Epithelial cell of proximal tubule (primary cell): ENCODE measurements at regions not wholly inside any gene's neighbourhood (a gene's known extent, or its start where the extent isn't known, plus 50 kb on each side); places are given as distances from the start of the nearest gene placed in this dataset.
"Not testable (repeated sequence)": the region's sequence is repeated elsewhere in the genome, so short reads cannot be mapped to it uniquely, and the experiment has no call there.

Experiments
- DNase-seq: peaks from one replicate; pipeline ENCODE4 v3.0.0-alpha.2; 2011; ENCODE audit warnings: low read depth
- H3K4me3 ChIP-seq: 2 replicates; pipeline ENCODE4 v1.5.1; 2011; ENCODE audit warnings: low read depth, mild to moderate bottlenecking, low read length
- CTCF ChIP-seq: conservative IDR thresholded peaks from 2 replicates; pipeline ENCODE4 v1.5.1; 2012; ENCODE audit warnings: low read depth, mild to moderate bottlenecking, low read length

GRCh38 chr11:93032580-93032979, 63.1 kb downstream of the MTNR1B start:
- no peak overlapping the region for H3K4me3 ChIP-seq
- no peak for DNase-seq
- no peak for TF ChIP-seq CTCF

GRCh38 chr11:93033093-93033492, 63.6 kb downstream of the MTNR1B start:
- no peak overlapping the region for H3K4me3 ChIP-seq
- TF ChIP-seq CTCF = no peak
- DNase-seq = no peak

DNA sequence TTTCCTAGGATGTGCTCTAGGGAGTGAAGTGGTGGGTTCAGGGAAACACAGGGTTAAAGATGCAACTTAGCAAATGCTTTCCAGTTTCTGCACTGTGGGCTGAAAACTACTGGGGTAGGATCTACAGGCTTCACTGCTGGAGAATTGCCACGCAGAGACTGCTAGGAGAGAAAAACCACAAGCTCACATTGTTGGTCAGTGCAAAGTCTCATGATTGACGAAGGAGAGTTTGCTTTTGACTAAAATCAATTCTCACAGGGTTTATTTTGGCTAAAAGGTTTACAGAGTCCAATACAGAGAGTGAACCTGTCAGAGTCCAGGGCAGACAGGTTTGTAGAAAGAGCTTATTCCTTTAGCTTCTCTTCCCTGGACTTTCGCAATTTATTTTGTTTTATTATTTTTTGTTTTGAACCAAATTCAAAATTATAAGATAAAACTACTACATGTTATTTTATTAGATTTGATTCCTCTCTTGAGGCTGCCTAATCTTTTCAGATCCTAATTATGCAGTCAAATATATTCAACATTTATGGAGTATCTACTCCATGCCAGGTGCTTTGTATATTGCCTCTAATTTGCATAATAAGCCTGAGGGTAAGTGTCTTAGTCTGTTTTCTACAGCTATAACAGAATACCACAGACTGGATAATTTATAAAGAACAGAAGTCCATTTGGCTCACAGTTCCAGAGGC, 64.7 kb downstream of the MTNR1B start:
- no peak for DNase-seq
- TF ChIP-seq CTCF = no peak
- no peak overlapping the region for H3K4me3 ChIP-seq

GRCh38 chr11:93034723-93035039, 65.2 kb downstream of the MTNR1B start:
- no peak overlapping the region for H3K4me3 ChIP-seq

GRCh38 chr11:93038521-93038920, 69.1 kb downstream of the MTNR1B start:
- DNase-seq = no peak
- TF ChIP-seq CTCF = no peak

More at GRCh38 chr11:93034723-93035039, 65.2 kb downstream of the MTNR1B start:
- TF ChIP-seq CTCF = no peak
- DNase-seq = no peak

DNA sequence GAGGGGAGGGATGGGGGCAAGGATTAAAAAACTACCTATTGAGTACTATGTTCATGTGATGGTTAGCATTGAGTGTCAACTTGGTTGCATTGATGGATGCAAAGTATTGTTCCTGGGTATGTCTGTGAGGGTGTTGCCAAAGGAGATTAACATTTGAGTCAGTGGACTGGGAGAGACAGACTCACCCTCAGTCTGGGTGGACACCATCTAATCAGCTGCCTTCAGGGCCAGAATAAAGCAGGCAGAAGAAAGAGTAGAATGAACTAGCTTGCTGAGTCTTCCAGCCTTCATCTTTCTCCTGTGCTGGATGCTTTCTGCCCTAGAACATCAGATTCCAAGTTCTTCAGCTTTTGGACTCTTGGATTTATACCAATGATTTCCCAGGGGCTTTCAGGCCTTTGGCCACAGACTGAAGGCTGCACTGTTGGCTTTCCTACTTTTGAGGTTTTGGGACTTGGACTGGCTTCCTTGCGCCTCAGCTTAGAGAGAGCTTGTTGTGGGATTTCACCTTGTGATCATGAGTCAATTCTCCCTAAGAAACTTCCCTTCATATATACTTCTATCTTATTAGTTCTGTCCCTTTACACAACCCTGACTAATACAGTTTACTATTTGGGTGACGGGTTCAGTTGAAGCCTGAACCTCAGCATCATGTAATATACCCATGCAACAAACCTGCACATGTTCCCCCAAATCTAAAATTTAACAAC, 70.2 kb downstream of the MTNR1B start:
- TF ChIP-seq CTCF = no peak

More at GRCh38 chr11:93038521-93038920, 69.1 kb downstream of the MTNR1B start:
- no peak overlapping the region for H3K4me3 ChIP-seq

GRCh38 chr11:93041682-93042081, 72.2 kb downstream of the MTNR1B start:
- TF ChIP-seq CTCF = no peak

More for the DNA sequence above, 70.2 kb downstream of the MTNR1B start:
- DNase-seq = no peak
- no peak overlapping the region for H3K4me3 ChIP-seq

DNA sequence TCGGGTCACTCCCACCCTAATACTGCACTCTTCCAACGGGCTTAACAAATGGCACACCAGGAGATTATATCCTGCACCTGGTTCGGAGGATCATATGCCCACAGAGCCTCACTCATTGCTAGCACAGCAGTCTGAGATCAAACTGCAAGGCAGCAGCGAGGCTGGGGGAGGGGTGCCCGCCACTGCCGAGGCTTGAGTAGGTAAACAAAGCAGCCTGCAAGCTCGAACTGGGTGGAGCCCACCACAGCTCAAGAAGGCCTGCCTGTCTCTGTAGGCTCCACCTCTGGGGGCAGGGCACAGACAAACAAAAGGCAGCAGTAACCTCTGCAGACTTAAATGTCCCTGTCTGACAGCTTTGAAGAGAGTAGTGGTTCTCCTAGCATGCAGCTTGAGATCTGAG, 73.7 kb downstream of the MTNR1B start:
- DNase-seq, H3K4me3 ChIP-seq: not testable (repeated sequence)

More at GRCh38 chr11:93041682-93042081, 72.2 kb downstream of the MTNR1B start:
- no peak overlapping the region for H3K4me3 ChIP-seq
- no peak for DNase-seq
